Stomach (tissue), 4 donors: ENCODE measurements at regions not wholly inside any gene's neighbourhood (a gene's known extent, or its start where the extent isn't known, plus 50 kb on each side); places are given as distances from the start of the nearest gene placed in this dataset.

Source experiments
- CTCF ChIP-seq, 7 experiments: fragments of 450-650 bp in 4 of 7; fragments of 200-600 bp in 3 of 7; sonication (generic) in 3 of 7; IDR thresholded peaks; one replicate each; pipeline ENCODE4 v1.5.1; 2016 to 2019; ENCODE audit warnings: antibody characterized with exemption in 7 of 7, control low read depth in 2 of 7, mild to moderate bottlenecking in 1 of 7
- POLR2A ChIP-seq, 4 donors: fragments of 450-650 bp; IDR thresholded peaks; one replicate each; pipeline ENCODE4 v1.6.1; 2016; ENCODE audit warnings: antibody characterized with exemption in 4 of 4, control low read depth in 2 of 4, mild to moderate bottlenecking in 1 of 4, moderate library complexity in 1 of 4

DNA sequence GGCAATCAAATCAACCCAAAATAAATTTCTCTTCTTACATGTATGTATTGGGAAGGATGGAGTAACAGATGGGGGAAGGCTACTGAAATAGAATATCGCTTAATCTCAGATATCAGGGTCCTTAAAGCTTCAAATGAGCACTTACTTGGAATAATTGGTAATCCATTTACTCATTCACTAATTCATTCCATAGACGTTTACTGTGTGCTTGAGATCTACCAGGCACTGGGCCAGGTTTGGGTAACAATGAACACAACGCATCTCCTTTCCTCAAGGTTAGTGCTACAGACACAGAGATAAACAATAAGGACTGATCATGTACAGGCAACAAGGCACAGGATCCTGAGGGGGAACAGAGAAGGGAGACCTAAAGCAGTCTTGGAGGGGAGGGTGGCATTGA lies 54.4 kb upstream of the KRR1 start:
- TF ChIP-seq POLR2A (IDR thresholded peaks at IDR 0.05) (no peak), CTCF (IDR thresholded peaks at IDR 0.05) (no peak)
